Neuronal stem cell (in vitro differentiated cells): ENCODE measurements at regions not wholly inside any gene's neighbourhood (a gene's known extent, or its start where the extent isn't known, plus 50 kb on each side); places are given as distances from the start of the nearest gene placed in this dataset.

Experiments
- DNase-seq: peaks from one replicate; pipeline ENCODE4 v3.0.0-alpha.2; 2013; ENCODE audit warnings: low spot score
- H2AFZ ChIP-seq: one replicate; pipeline ENCODE4 v1.6.1; 2013; ENCODE audit warnings: mild to moderate bottlenecking, low read length, inconsistent platforms
- H2AK5ac ChIP-seq: 2 replicates; pipeline ENCODE4 v1.6.1; 2013; ENCODE audit warnings: low read depth, mild to moderate bottlenecking, inconsistent platforms, low read length, moderate library complexity, mixed read lengths
- H2BK120ac ChIP-seq: 2 replicates; pipeline ENCODE4 v1.6.1; 2013; ENCODE audit warnings: low read depth, mild to moderate bottlenecking, inconsistent platforms, low read length, moderate library complexity, mixed read lengths
- H2BK12ac ChIP-seq: one replicate; pipeline ENCODE4 v1.6.1; 2013; ENCODE audit warnings: low read length, inconsistent platforms
- H2BK15ac ChIP-seq: 2 replicates; pipeline ENCODE4 v1.6.1; 2013; ENCODE audit warnings: mild to moderate bottlenecking, low read length, inconsistent platforms, mixed read lengths
- H2BK5ac ChIP-seq: one replicate; pipeline ENCODE4 v1.6.1; 2013; ENCODE audit warnings: inconsistent platforms, mild to moderate bottlenecking, low read length, moderate library complexity
- H3K14ac ChIP-seq: one replicate; pipeline ENCODE4 v1.6.1; 2013; ENCODE audit warnings: low read length, inconsistent platforms
- H3K18ac ChIP-seq: 2 replicates; pipeline ENCODE4 v1.6.1; 2013; ENCODE audit warnings: low read length, inconsistent platforms
- H3K23ac ChIP-seq: 2 replicates; pipeline ENCODE4 v1.6.1; 2013; ENCODE audit warnings: low read depth, mild to moderate bottlenecking, mixed read lengths, low read length, inconsistent platforms; ENCODE audit not compliant: poor library complexity
- H3K27ac ChIP-seq: replicated peaks from 3 replicates; pipeline ENCODE4 v1.5.1; 2013; ENCODE audit warnings: low read length, inconsistent platforms
- H3K27me3 ChIP-seq, 3 experiments: 2 replicates each; pipeline ENCODE4 v1.6.1; 2013; ENCODE audit warnings: low read length in 3 of 3, mild to moderate bottlenecking in 2 of 3, inconsistent platforms in 1 of 3, low read depth in 1 of 3, mixed read lengths in 1 of 3, moderate library complexity in 1 of 3; ENCODE audit not compliant: control insufficient read depth in 3 of 3, insufficient read depth in 3 of 3
- H3K36me3 ChIP-seq, 2 donors: replicated peaks in 1 of 2; 2 replicates each; pipeline ENCODE4 v1.6.1; 2013; ENCODE audit warnings: low read length in 2 of 2; ENCODE audit not compliant: control insufficient read depth in 2 of 2, insufficient read depth in 2 of 2
- H3K4ac ChIP-seq: 2 replicates; pipeline ENCODE4 v1.6.1; 2013; ENCODE audit warnings: inconsistent platforms, mild to moderate bottlenecking, low read length, moderate library complexity
- H3K4me1 ChIP-seq, 2 donors: 1 replicate in 1 of 2; 2 replicates in 1 of 2; pipeline ENCODE4 v1.6.1; 2013; ENCODE audit warnings: low read length in 2 of 2, low read depth in 1 of 2; ENCODE audit not compliant: control insufficient read depth in 2 of 2, insufficient read depth in 1 of 2
- H3K4me2 ChIP-seq: one replicate; pipeline ENCODE4 v1.6.1; 2013; ENCODE audit warnings: mild to moderate bottlenecking, low read length, inconsistent platforms; ENCODE audit not compliant: insufficient read depth, poor library complexity, severe bottlenecking
- H3K4me3 ChIP-seq, 2 donors: 2 replicates each; pipeline ENCODE4 v1.5.1; 2013; ENCODE audit warnings: low read length in 2 of 2, mild to moderate bottlenecking in 2 of 2, inconsistent platforms in 1 of 2, moderate library complexity in 1 of 2
- H3K79me1 ChIP-seq: one replicate; pipeline ENCODE4 v1.6.1; 2013; ENCODE audit warnings: low read depth, mild to moderate bottlenecking, inconsistent platforms, low read length, moderate library complexity
- H3K9ac ChIP-seq: one replicate; pipeline ENCODE4 v1.6.1; 2013; ENCODE audit warnings: mild to moderate bottlenecking, low read depth, low read length, inconsistent platforms; ENCODE audit not compliant: poor library complexity
- H3K9me3 ChIP-seq, 2 donors: replicated peaks in 1 of 2; 2 replicates each; pipeline versions ENCODE3 to v1.6.1; 2013; ENCODE audit warnings: low read length in 2 of 2, mild to moderate bottlenecking in 2 of 2, inconsistent platforms in 1 of 2, low read depth in 1 of 2, mixed read lengths in 1 of 2, moderate library complexity in 1 of 2; ENCODE audit not compliant: control insufficient read depth in 2 of 2, insufficient read depth in 1 of 2
- H4K8ac ChIP-seq: one replicate; pipeline ENCODE4 v1.6.1; 2013; ENCODE audit warnings: low read depth, mild to moderate bottlenecking, inconsistent platforms, low read length, moderate library complexity
- H4K91ac ChIP-seq: one replicate; pipeline ENCODE4 v1.6.1; 2013; ENCODE audit warnings: low read length, low read depth, mild to moderate bottlenecking, inconsistent platforms; ENCODE audit not compliant: poor library complexity
- WGBS, 2 donors: extraction: QIAGEN DNeasy Blood & Tissue Kit; methylation state at CpG; one replicate each; pipeline ENCODE4 v1.1.7; 2013; ENCODE audit warnings: missing lambda C conversion rate in 2 of 2, mixed read lengths in 1 of 2; ENCODE audit not compliant: insufficient read length in 2 of 2, insufficient replicate concordance in 1 of 2; ENCODE audit errors: extremely low coverage in 2 of 2; 5-methylcytosine and 5-hydroxymethylcytosine counted together

DNA sequence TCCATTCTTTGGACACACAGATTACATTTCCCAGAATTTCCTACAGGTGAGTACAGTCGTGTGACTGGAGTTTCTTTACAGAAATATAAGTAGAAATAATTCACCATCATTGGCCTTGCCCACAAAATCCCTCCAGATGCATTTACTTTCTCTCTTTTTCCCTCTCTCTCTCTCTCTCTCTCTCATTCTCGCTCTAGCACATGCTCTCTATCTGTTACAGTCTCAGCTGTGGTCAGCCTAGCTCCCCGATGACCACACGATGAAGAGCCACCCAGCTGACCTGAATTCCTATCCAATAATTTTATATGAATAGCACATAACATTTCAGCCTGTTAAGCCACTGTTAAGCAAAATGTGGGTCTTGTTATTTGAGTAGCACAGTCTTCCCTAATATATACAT is 507.9 kb downstream of the PCDH7 start:
- no CpG with 5 or more reads among the region's 4 CpGs for WGBS, 2 donors

DNA sequence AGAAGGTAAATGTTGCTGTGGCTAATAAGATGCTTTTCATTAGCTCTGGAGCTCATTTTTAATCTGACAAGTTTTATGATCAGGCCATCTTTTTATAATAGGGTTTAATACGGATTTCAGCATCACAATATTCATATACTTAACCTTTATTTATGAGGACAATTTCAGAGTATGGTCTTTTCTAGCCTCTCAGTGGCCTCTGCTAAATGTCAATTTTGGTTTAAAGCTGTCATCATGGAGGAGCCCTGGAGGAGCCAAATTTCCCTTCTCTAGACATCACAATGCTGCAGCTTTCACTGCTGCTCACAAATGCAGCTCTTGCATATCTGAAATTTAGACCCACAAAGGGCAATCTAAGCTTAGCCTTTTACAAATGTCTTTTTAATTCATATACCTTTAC is 510.4 kb downstream of the PCDH7 start:
- H3K4ac ChIP-seq, result no peak overlapping the region
- no peaks in the 10 kb centered on the region for H3K79me1 ChIP-seq
- no peak overlapping the region for H2BK15ac ChIP-seq
- H3K4me3 ChIP-seq, result no peak overlapping the region
- H2AFZ ChIP-seq, result no peak overlapping the region
- no peak overlapping the region for H2AK5ac ChIP-seq
- no peak overlapping the region for H3K18ac ChIP-seq
- no peak overlapping the region for H2BK120ac ChIP-seq
- no peak overlapping the region for H3K9ac ChIP-seq
- peaks cover 0 to 2% of the 10 kb centered on the region in 2 donors for H3K4me1 ChIP-seq
- no peak overlapping the region for H3K4me2 ChIP-seq
- no peak overlapping the region for H2BK12ac ChIP-seq
- H3K27me3 ChIP-seq, result no peaks in the 10 kb centered on the region
- H3K9me3 ChIP-seq, result no peaks in the 10 kb centered on the region
- no peak overlapping the region for H4K91ac ChIP-seq
- H3K14ac ChIP-seq, result no peak overlapping the region
- H3K27ac ChIP-seq, result no peak overlapping the region
- no peak for DNase-seq
- no peak overlapping the region for H2BK5ac ChIP-seq
- no CpG with 5 or more reads among the region's 1 CpG for WGBS, 2 donors
- H3K23ac ChIP-seq, result no peak overlapping the region
- no peaks in the 10 kb centered on the region for H3K36me3 ChIP-seq
- no peak overlapping the region for H4K8ac ChIP-seq

More for the DNA sequence above, 507.9 kb downstream of the PCDH7 start:
- peaks cover 0 to 2% of the 10 kb centered on the region in 2 donors for H3K4me1 ChIP-seq
- no peak overlapping the region for H3K18ac ChIP-seq
- no peak overlapping the region for H2BK12ac ChIP-seq
- H3K27me3 ChIP-seq, result no peaks in the 10 kb centered on the region
- no peak overlapping the region for H3K23ac ChIP-seq
- H2AFZ ChIP-seq, result no peak overlapping the region
- H3K27ac ChIP-seq, result no peak overlapping the region
- H2BK120ac ChIP-seq, result no peak overlapping the region
- no peak overlapping the region for H2AK5ac ChIP-seq
- no peak overlapping the region for H3K14ac ChIP-seq
- H3K4ac ChIP-seq, result no peak overlapping the region
- H3K4me2 ChIP-seq, result no peak overlapping the region
- no peak overlapping the region for H4K91ac ChIP-seq
- no peak overlapping the region for H2BK15ac ChIP-seq
- H3K9ac ChIP-seq, result no peak overlapping the region
- no peaks in the 10 kb centered on the region for H3K9me3 ChIP-seq
- no peak overlapping the region for H2BK5ac ChIP-seq
- H4K8ac ChIP-seq, result no peak overlapping the region
- DNase-seq, result no peak
- no peaks in the 10 kb centered on the region for H3K36me3 ChIP-seq
- no peaks in the 10 kb centered on the region for H3K79me1 ChIP-seq
- H3K4me3 ChIP-seq, result no peak overlapping the region

DNA sequence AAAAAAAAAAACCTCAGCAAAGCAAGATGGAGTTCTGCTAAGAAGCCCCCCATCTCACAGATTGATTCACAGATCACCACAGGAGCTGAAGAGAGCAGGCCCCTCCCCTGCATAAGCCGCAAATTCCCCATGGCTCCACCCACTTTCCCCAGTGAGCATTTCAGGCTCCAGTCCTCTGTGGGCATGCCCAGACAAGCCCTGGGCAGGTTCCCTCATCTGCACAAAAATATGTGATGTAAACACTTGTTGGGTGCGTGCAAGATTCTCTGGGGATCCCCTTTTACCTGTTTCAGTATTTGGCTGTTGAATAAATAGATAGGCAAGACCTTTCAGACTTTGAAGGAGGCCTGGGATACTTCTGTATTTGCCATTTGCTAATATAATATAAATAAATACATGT is 514.3 kb downstream of the PCDH7 start:
- Histone ChIP-seq H3K9me3 (peaks cover 7 to 8% of the 10 kb centered on the region in 2 donors), H2BK15ac (no peak overlapping the region), H2BK120ac (no peak overlapping the region), H3K27me3 (no peaks in the 10 kb centered on the region), H3K79me1 (peaks cover 2% of the 10 kb centered on the region), H4K8ac (no peak overlapping the region), H2BK12ac (no peak overlapping the region), H2AK5ac (no peak overlapping the region), H3K14ac (no peak overlapping the region), H3K18ac (no peak overlapping the region), H3K27ac (no peak overlapping the region), H2BK5ac (no peak overlapping the region), H3K36me3 (no peaks in the 10 kb centered on the region), H3K4ac (no peak overlapping the region), H3K9ac (no peak overlapping the region), H2AFZ (peak overlapping the region; percentile 49), H3K4me3 (no peak overlapping the region), H3K4me1 (peaks cover 2 to 9% of the 10 kb centered on the region in 2 donors), H3K23ac (no peak overlapping the region), H3K4me2 (no peak overlapping the region), H4K91ac (no peak overlapping the region)
- DNase-seq, result no peak
- no CpG with 5 or more reads among the region's 2 CpGs for WGBS, 2 donors

DNA sequence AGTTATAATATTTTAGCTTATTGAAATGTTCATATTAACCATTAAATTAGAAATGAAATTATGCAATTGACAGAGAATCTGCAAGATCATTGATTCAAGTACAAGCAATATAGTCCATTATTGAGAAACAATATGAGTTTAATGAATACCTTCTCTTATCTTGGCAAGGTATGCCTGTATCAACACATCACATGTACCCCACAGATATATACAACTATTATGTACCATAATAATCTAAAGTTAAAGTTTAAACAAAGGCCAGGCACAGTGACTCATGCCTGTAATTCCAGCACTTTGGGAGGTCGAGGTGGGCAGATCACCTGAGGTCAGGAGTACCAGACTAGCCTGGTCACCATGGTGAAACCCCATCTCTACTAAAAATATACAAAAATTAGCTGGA is 514.7 kb downstream of the PCDH7 start:
- H2BK12ac ChIP-seq, result no peak overlapping the region

More for the DNA sequence above, 514.7 kb downstream of the PCDH7 start:
- no peak overlapping the region for H3K4ac ChIP-seq
- no peak overlapping the region for H2BK5ac ChIP-seq
- WGBS, 2 donors, result no CpG with 5 or more reads among the region's 1 CpG
- no peak overlapping the region for H3K18ac ChIP-seq
- H2BK120ac ChIP-seq, result no peak overlapping the region
- H3K9me3 ChIP-seq, result peaks cover 7 to 8% of the 10 kb centered on the region in 2 donors
- peaks cover 2% of the 10 kb centered on the region for H3K79me1 ChIP-seq
- no peak overlapping the region for H2AFZ ChIP-seq
- no peak overlapping the region for H3K27ac ChIP-seq
- H3K14ac ChIP-seq, result no peak overlapping the region
- H3K36me3 ChIP-seq, result no peaks in the 10 kb centered on the region
- H4K91ac ChIP-seq, result no peak overlapping the region
- H2AK5ac ChIP-seq, result no peak overlapping the region
- H3K4me2 ChIP-seq, result no peak overlapping the region
- H3K27me3 ChIP-seq, result no peaks in the 10 kb centered on the region
- no peak overlapping the region for H3K23ac ChIP-seq
- H3K4me1 ChIP-seq, result peaks cover 2 to 9% of the 10 kb centered on the region in 2 donors
- DNase-seq, result no peak
- no peak overlapping the region for H2BK15ac ChIP-seq
- H4K8ac ChIP-seq, result no peak overlapping the region
- no peak overlapping the region for H3K9ac ChIP-seq
- no peak overlapping the region for H3K4me3 ChIP-seq
